Body of pancreas (tissue), 4 donors: ENCODE measurements at regions not wholly inside any gene's neighbourhood (a gene's known extent, or its start where the extent isn't known, plus 50 kb on each side); places are given as distances from the start of the nearest gene placed in this dataset.

ENCODE experiments used
- POLR2A ChIP-seq, 3 donors: fragments of 450-650 bp; IDR thresholded peaks; one replicate each; pipeline ENCODE4 v1.6.1; 2016; ENCODE audit warnings: antibody characterized with exemption in 3 of 3, mild to moderate bottlenecking in 2 of 3
- TF ChIP-seq, protein P1 (sequence below), 7 experiments: fragments of 450-650 bp in 4 of 7; fragments of 200-600 bp in 3 of 7; sonication (generic) in 3 of 7; IDR thresholded peaks; one replicate each; pipeline ENCODE4 v1.5.1; 2016 to 2019; ENCODE audit warnings: antibody characterized with exemption in 7 of 7

DNA sequence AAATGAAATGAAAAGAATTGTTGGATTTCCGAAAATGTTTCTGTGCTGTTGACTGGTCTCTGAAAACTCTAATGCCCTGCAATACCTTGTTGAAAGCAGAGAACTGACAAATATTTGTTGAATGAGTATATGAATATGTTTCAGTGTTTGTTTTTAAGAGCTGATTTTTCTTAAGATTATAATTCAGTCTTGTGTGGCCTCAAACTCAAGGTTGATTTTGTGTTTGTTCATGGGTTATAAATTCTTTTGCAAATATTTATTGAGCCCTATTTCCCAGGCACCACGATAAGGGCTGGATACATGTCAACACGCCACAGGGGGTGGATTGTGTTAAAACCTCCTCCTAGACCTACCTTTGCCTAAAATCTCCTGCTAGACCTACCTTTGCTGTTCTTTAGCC lies 203.9 kb upstream of the PLPP4 start:
- TF ChIP-seq, protein P1, sequence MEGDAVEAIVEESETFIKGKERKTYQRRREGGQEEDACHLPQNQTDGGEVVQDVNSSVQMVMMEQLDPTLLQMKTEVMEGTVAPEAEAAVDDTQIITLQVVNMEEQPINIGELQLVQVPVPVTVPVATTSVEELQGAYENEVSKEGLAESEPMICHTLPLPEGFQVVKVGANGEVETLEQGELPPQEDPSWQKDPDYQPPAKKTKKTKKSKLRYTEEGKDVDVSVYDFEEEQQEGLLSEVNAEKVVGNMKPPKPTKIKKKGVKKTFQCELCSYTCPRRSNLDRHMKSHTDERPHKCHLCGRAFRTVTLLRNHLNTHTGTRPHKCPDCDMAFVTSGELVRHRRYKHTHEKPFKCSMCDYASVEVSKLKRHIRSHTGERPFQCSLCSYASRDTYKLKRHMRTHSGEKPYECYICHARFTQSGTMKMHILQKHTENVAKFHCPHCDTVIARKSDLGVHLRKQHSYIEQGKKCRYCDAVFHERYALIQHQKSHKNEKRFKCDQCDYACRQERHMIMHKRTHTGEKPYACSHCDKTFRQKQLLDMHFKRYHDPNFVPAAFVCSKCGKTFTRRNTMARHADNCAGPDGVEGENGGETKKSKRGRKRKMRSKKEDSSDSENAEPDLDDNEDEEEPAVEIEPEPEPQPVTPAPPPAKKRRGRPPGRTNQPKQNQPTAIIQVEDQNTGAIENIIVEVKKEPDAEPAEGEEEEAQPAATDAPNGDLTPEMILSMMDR (IDR thresholded peaks at IDR 0.05): no peak
- no peak for TF ChIP-seq POLR2A (IDR thresholded peaks at IDR 0.05)
